ENCODE measurements at regions not wholly inside any gene's neighbourhood (a gene's known extent, or its start where the extent isn't known, plus 50 kb on each side); places are given as distances from the start of the nearest gene placed in this dataset.

DNA sequence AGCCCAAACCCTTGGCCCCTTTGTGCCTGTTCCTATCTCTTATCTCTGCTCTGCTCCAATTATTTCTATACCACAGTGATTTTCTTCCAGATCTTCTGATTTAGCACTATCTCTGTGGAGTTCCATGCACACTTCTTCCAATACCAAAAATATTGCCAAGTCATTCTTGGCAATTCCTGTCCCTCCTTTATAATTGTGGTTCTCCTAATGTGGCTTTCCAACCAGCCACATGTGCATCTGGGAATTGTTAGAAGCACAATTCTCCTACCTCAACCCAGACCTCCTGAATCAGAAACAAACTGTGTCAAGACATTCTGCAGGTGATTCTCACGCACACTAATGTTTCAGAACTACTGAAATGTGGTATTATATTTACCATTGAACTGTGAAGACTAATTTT, 447.8 kb upstream of the IGFBP3 start:
- no peak for TF ChIP-seq POLR2A (IDR thresholded peaks at IDR 0.05; ENCODE audit: low read depth, low read length)
- no peak for TF ChIP-seq CTCF (conservative IDR thresholded peaks at IDR 0.05; ENCODE audit: low read depth, low read length)
- no peak for TF ChIP-seq RAD21 (IDR thresholded peaks at IDR 0.05; ENCODE audit: low read length)

Data from IMR-90 (cell line).